PC-9 (cell line): ENCODE measurements at regions not wholly inside any gene's neighbourhood (a gene's known extent, or its start where the extent isn't known, plus 50 kb on each side); places are given as distances from the start of the nearest gene placed in this dataset.

ENCODE experiments used
- EZH2 ChIP-seq: fragments of 200-600 bp; sonication (generic); IDR thresholded peaks from 2 replicates; pipeline ENCODE4 v1.8.0; 2017; ENCODE audit warnings: antibody characterized with exemption, low read depth
- TF ChIP-seq, protein P1 (sequence below): fragments of 200-600 bp; sonication (generic); conservative IDR thresholded peaks from 2 replicates; pipeline ENCODE4 v1.6.1; 2017; ENCODE audit warnings: mixed run types, antibody characterized with exemption, mild to moderate bottlenecking, moderate library complexity

DNA sequence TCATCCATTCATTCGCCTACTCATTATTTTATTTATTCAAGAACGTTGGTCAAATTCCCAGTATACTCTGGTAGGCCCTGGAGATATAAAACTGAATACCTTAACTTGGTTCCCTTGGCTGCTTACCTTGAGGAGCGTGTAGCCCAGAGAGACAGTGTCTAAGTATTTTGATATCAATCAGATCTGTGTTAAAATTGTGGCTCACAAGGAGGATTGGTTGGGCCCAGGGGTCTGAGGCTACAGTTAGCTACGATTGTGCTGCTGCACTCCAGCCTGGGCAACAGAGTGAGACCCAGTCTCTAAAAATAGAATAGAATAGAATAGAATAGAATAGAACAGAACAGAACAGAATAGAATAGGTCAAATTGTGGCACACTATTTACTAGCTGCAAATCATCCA lies 438.4 kb downstream of the ADAMTS20 start:
- TF ChIP-seq, protein P1, sequence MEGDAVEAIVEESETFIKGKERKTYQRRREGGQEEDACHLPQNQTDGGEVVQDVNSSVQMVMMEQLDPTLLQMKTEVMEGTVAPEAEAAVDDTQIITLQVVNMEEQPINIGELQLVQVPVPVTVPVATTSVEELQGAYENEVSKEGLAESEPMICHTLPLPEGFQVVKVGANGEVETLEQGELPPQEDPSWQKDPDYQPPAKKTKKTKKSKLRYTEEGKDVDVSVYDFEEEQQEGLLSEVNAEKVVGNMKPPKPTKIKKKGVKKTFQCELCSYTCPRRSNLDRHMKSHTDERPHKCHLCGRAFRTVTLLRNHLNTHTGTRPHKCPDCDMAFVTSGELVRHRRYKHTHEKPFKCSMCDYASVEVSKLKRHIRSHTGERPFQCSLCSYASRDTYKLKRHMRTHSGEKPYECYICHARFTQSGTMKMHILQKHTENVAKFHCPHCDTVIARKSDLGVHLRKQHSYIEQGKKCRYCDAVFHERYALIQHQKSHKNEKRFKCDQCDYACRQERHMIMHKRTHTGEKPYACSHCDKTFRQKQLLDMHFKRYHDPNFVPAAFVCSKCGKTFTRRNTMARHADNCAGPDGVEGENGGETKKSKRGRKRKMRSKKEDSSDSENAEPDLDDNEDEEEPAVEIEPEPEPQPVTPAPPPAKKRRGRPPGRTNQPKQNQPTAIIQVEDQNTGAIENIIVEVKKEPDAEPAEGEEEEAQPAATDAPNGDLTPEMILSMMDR = no peak
- TF ChIP-seq EZH2 = no peak
